ENCODE measurements at regions not wholly inside any gene's neighbourhood (a gene's known extent, or its start where the extent isn't known, plus 50 kb on each side); places are given as distances from the start of the nearest gene placed in this dataset.

DNA sequence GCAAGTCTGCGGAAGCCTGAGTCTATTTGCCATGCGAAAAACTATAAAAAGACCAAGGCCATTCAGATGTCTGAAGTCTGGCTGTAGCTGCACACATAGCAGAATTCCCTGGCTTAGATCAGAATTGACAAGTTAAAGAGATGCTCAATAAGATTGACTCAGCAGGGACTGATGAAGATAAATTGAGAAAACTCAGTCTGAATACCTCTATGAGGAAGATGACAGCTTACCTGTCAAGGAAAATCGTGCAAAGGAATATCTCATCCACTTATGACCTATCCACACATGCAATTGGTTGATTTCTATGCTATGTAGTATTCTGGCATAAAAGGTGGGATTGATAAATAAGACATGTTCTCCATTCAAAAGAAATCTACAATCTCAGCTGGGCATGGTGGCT lies 288.6 kb downstream of the BAMBI start:
- CTCF ChIA-PET, result interaction anchor here (0.6 kb wide), 1 partner anchor 236 kb away, joined by 4 read pairs; no protein-coding TSS in a partner anchor
- DNase-seq, result no peak
- Mint-ChIP-seq H3K9me3 (ENCODE audit: low read depth) (peaks cover 3% of the 10 kb centered on the region), H3K27ac (no peak overlapping the region), H3K27me3 (peaks cover 3% of the 10 kb centered on the region), H3K4me3 (no peak overlapping the region), H3K36me3 (ENCODE audit: low read depth) (no peaks in the 10 kb centered on the region), H3K4me1 (no peaks in the 10 kb centered on the region)
- POLR2A ChIA-PET, result no interaction called here
- ATAC-seq, result no peak
- intact Hi-C loops (cut with DNase I, micrococcal nuclease), result no loop called here

DNA sequence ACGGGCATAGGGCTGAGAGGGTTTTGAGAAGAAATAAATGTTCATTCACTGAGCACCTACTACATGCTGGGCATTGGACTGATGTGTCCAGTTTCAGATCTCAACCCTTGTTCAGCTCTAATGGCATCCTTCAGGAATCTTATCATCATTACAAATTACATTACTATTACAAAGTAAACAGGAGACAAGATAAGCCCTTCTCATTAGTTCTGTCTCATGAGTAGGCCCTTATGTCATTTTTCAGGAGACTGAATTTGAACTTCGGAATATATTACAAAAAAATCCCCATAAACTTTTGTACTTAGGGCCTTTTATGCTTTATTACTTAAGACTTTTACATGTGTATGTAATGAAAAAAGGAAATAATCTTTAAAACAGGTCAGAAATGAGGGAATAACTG lies 289.7 kb downstream of the BAMBI start:
- Mint-ChIP-seq H3K27me3 (peaks cover 3% of the 10 kb centered on the region), H3K36me3 (ENCODE audit: low read depth) (no peaks in the 10 kb centered on the region), H3K4me3 (no peak overlapping the region), H3K4me1 (no peaks in the 10 kb centered on the region), H3K9me3 (ENCODE audit: low read depth) (peaks cover 3% of the 10 kb centered on the region), H3K27ac (no peak overlapping the region)
- ATAC-seq (no peak), DNase-seq (no peak)
- CTCF ChIA-PET, result interaction anchor here (0.6 kb wide), 1 partner anchor 1437 kb away, joined by 4 read pairs; no protein-coding TSS in a partner anchor
- intact Hi-C loops (cut with DNase I, micrococcal nuclease), result no loop called here
- POLR2A ChIA-PET, result no interaction called here

DNA sequence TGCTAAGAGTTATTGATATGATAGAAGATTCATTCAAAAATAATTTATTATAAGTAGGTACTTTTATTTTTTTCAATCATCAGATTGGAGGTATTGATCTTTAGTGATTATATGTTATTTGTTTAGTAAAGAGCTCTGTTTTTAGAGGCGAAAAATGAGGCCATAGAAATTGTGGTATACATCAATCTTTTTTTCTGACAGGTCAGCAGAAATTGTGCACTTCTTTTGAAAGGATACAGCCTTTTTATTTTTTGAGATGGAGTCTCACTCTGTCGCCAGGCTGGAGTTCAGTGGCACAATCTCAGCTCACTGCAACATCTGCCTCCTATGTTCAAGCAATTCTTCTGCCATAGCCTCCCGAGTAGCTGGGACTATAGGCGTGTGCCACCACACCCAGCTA lies 292.1 kb downstream of the BAMBI start:
- no peak for DNase-seq
- Mint-ChIP-seq H3K9me3 (ENCODE audit: low read depth) (peaks cover 2% of the 10 kb centered on the region), H3K4me3 (no peak overlapping the region), H3K4me1 (no peaks in the 10 kb centered on the region), H3K27me3 (peaks cover 3% of the 10 kb centered on the region), H3K27ac (no peak overlapping the region), H3K36me3 (ENCODE audit: low read depth) (no peaks in the 10 kb centered on the region)
- ChIA-PET CTCF (interaction anchor here (1.1 kb wide), 1 partner anchor 306 kb away, joined by 3 read pairs; no protein-coding TSS in a partner anchor), POLR2A (no interaction called here)
- intact Hi-C loops (cut with DNase I, micrococcal nuclease), result no loop called here
- no peak for ATAC-seq

DNA sequence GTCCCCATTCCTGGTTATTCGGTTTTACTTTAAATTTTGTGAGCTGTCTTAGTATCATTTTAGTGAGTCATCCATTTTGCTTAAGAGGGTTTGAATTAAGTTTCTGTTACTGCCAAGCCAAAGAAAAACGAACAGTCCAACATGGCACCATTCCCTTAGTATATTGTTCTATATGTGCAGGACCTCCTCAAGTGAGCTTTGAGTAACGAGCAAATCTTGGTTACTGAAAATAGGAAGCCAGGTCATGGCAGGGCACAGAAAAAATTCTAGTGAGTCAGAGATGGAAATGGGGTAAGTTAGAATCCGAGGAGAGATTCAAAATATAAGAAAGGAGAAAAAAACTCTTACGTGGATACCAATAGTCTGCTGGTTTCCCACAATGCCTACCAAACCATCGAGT lies 292.9 kb downstream of the BAMBI start:
- peaks cover 3% of the 10 kb centered on the region for H3K27me3 Mint-ChIP-seq
- H3K36me3 Mint-ChIP-seq (ENCODE audit: low read depth), result no peaks in the 10 kb centered on the region
- ChIA-PET CTCF (interaction anchor here (0.5 kb wide), 1 partner anchor 23 kb away, joined by 5 read pairs; no protein-coding TSS in a partner anchor), POLR2A (no interaction called here)
- no peak overlapping the region for H3K27ac Mint-ChIP-seq
- intact Hi-C loops (cut with DNase I, micrococcal nuclease), result no loop called here
- no peaks in the 10 kb centered on the region for H3K4me1 Mint-ChIP-seq
- H3K4me3 Mint-ChIP-seq, result no peak overlapping the region
- no peak for DNase-seq
- no peak for ATAC-seq
- H3K9me3 Mint-ChIP-seq (ENCODE audit: low read depth), result peaks cover 2% of the 10 kb centered on the region

DNA sequence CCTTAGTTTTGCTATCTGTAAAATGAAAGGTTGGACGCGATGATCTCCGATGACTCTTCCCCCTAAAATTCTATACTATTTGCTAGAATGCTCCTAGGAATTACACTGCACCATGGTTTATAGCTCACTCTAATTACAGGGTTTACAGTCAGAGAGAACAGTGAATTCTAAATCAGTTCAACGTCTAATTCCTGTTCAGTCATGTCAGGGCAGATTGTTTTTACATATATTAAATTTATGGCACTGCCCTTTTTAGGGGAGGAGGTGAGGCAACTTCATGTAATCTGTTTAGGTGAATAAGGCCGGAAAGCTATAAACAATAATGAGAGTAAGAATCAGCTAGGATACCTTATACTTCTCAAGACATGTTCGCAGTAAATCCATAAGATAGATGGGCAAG lies 293.9 kb downstream of the BAMBI start:
- POLR2A ChIA-PET, result no interaction called here
- Mint-ChIP-seq H3K4me3 (no peak overlapping the region), H3K27me3 (no peaks in the 10 kb centered on the region), H3K27ac (no peak overlapping the region), H3K36me3 (ENCODE audit: low read depth) (no peaks in the 10 kb centered on the region), H3K4me1 (no peaks in the 10 kb centered on the region), H3K9me3 (ENCODE audit: low read depth) (no peaks in the 10 kb centered on the region)
- intact Hi-C loops (cut with DNase I, micrococcal nuclease), result no loop called here
- DNase-seq, result no peak
- CTCF ChIA-PET, result no interaction called here
- no peak for ATAC-seq

DNA sequence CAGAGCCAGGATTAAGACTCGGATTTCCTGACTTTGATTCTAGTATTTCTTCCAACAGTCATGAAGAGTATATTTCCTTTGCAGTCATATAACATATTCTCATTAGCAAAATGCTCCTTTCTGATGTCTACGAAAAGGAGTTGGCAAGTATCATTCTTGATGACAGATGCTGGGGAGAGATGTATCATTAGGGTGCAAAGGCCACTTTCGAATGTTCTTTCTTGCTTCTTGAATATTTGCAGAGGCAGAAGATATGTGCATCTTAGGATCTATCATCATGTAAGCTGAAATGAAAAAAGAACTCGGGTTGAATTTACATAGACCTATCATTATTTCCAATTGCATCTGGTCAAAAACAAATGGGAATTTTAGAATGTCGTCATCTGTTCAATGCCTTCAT lies 294.4 kb downstream of the BAMBI start:
- no peak for ATAC-seq
- Mint-ChIP-seq H3K27me3 (no peaks in the 10 kb centered on the region), H3K4me3 (no peak overlapping the region), H3K9me3 (ENCODE audit: low read depth) (no peaks in the 10 kb centered on the region), H3K27ac (no peak overlapping the region), H3K36me3 (ENCODE audit: low read depth) (no peaks in the 10 kb centered on the region), H3K4me1 (no peaks in the 10 kb centered on the region)
- DNase-seq, result no peak
- POLR2A ChIA-PET, result no interaction called here
- intact Hi-C loops (cut with DNase I, micrococcal nuclease), result no loop called here
- CTCF ChIA-PET, result no interaction called here

DNA sequence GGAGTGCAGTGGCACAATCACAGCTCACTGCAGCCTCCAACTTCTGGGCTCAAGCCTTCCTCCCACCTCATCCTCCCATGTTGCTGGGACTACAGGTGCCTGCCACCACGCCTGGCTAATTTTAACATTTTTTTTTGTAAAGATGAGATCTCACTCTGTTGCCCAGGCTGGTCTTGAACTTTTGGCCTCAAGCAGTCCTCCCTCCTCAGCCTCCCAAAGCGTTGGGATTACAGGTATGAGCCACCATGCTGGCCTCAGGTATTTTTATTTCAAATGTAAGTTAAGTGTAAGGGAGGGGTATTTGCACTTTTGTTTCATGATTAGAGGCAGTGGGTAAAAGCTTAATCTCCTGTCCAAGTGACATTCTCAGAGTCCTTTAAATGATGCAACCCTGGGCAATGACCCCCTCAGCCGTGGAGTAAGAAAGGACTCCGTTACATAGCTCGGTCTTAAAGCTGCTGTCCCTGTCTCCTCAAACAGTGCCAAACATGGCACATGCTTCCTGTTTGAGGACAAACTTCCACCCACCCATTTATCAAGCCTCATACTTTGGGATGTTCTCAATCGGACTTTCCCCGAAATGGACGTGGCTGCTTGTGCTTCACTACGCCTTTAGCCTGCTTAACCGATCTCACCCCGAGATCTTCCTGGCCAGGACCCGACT lies 296.1 kb downstream of the BAMBI start:
- H3K9me3 Mint-ChIP-seq (ENCODE audit: low read depth), result no peaks in the 10 kb centered on the region
- no peak overlapping the region for H3K4me3 Mint-ChIP-seq

DNA sequence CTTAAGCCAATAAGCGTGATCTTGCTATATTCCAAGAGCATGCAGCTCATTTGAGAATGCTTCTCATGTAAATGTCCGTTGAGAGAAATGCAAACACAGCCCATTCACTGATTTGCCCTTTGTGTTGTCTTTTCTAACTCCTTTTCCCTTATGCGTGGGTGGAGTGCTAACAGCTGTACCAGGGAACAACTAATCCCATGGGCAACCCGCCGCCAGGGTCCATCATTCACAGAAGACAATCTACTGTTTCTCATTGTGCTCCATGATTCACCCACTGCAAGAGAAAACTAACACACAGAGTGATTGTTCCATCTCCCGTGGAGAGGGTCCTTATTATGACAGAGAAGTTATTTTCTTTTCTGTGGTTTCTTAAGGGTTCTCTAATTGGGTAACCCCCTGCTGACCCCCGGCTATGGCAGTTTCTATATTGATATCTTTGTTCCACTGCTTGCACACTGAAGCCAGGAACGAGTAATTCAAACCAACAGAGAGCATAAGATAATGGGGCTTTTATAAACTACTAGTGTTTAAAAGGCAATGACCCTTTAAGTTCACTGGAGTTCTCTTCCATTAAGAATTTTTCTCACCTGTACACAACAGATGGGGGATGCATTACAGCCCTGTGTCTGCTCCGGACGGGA lies 298.7 kb downstream of the BAMBI start:
- POLR2A ChIA-PET, result no interaction called here
- no peaks in the 10 kb centered on the region for H3K36me3 Mint-ChIP-seq (ENCODE audit: low read depth)
- ATAC-seq, result no peak
- peaks cover 5% of the 10 kb centered on the region for H3K27me3 Mint-ChIP-seq
- H3K9me3 Mint-ChIP-seq (ENCODE audit: low read depth), result no peaks in the 10 kb centered on the region
- CTCF ChIA-PET, result no interaction called here
- intact Hi-C loops (cut with DNase I, micrococcal nuclease), result no loop called here
- no peaks in the 10 kb centered on the region for H3K4me1 Mint-ChIP-seq
- no peak overlapping the region for H3K4me3 Mint-ChIP-seq
- no peak overlapping the region for H3K27ac Mint-ChIP-seq
- DNase-seq, result no peak

More for the DNA sequence above, 296.1 kb downstream of the BAMBI start:
- Mint-ChIP-seq H3K36me3 (ENCODE audit: low read depth) (no peaks in the 10 kb centered on the region), H3K4me1 (no peaks in the 10 kb centered on the region), H3K27ac (no peak overlapping the region), H3K27me3 (peaks cover 5% of the 10 kb centered on the region)
- ChIA-PET POLR2A (no interaction called here), CTCF (interaction anchor here (0.6 kb wide), 1 partner anchor 1278 kb away, joined by 3 read pairs; no protein-coding TSS in a partner anchor)
- intact Hi-C loops (cut with DNase I, micrococcal nuclease), result no loop called here
- no peak for ATAC-seq
- no peak for DNase-seq

DNA sequence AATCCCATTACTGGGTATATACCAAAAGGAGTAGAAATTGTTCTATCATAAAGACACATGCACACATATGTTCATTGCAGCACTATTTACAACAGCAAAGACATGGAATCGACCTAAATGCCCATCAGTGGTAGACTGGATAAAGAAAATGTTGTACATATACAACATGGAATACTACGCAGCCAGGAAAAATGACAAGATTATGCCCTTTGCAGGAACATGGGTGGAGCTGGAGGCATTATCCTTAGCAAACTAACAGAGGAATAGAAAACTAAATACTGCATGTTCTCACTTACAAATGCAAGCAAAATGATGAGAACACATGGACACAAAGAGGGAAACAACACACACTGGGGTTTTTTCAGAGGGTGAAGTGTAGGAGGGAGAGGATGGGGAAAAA lies 300.2 kb downstream of the BAMBI start:
- Mint-ChIP-seq H3K4me3 (no peak overlapping the region), H3K4me1 (no peaks in the 10 kb centered on the region), H3K36me3 (ENCODE audit: low read depth) (no peaks in the 10 kb centered on the region), H3K27ac (no peak overlapping the region), H3K9me3 (ENCODE audit: low read depth) (no peaks in the 10 kb centered on the region), H3K27me3 (peaks cover 5% of the 10 kb centered on the region)
- no peak for DNase-seq
- no peak for ATAC-seq
- ChIA-PET POLR2A (no interaction called here), CTCF (interaction anchor here (0.7 kb wide), 1 partner anchor 850 kb away, joined by 5 read pairs; no protein-coding TSS in a partner anchor)
- intact Hi-C loops (cut with DNase I, micrococcal nuclease), result no loop called here

DNA sequence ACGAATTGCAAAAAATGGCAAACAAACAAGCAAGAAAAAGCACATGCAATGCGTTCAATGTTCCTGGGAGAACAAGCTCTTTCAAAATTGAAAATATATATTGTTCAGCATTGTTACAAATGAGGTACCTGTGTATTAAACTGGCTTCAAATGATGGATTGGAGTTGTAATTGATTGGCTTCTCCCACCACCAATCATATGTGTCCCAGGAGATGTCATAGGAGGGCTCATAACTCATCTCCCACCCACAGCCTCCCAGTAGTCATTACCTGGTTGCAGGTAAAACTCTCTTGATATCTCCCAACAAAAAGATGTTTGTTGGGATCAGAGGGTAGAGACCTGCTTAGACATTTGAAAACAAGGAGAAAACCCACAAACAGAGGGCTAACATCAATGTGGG lies 302.9 kb downstream of the BAMBI start:
- ChIA-PET POLR2A (no interaction called here), CTCF (interaction anchor here (0.8 kb wide), 1 partner anchor 19 kb away, joined by 11 read pairs; no protein-coding TSS in a partner anchor)
- Mint-ChIP-seq H3K4me1 (no peaks in the 10 kb centered on the region), H3K36me3 (ENCODE audit: low read depth) (no peaks in the 10 kb centered on the region), H3K4me3 (no peak overlapping the region), H3K27me3 (peaks cover 5% of the 10 kb centered on the region), H3K27ac (no peak overlapping the region), H3K9me3 (ENCODE audit: low read depth) (no peaks in the 10 kb centered on the region)
- intact Hi-C loops (cut with DNase I, micrococcal nuclease), result no loop called here
- ATAC-seq (no peak), DNase-seq (no peak)

DNA sequence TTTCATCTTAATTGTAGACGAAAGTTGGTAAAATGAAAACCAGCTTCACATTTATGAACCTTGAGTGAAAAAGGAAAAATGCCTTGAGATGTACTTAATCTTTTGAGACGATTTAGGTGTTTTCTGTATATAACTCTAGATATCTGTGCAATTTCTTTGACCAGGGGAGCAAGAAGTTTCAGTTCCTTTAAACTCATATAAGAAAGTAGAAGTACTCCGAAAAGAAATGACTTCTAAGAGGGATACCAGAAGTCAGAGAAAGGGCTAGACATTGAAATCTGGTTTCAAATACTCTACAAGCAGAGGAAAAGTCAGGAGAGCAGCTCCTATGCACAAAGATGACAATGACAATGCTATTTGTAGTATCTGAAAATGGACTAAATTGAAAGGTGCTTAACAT lies 303.7 kb downstream of the BAMBI start:
- no peak overlapping the region for H3K27ac Mint-ChIP-seq
- no peak overlapping the region for H3K4me3 Mint-ChIP-seq
- ChIA-PET POLR2A (no interaction called here), CTCF (interaction anchor here (0.6 kb wide), 1 partner anchor 350 kb away, joined by 3 read pairs; no protein-coding TSS in a partner anchor)
- no peaks in the 10 kb centered on the region for H3K4me1 Mint-ChIP-seq
- ATAC-seq (no peak), DNase-seq (no peak)
- H3K36me3 Mint-ChIP-seq (ENCODE audit: low read depth), result no peaks in the 10 kb centered on the region
- peaks cover 5% of the 10 kb centered on the region for H3K27me3 Mint-ChIP-seq
- intact Hi-C loops (cut with DNase I, micrococcal nuclease), result no loop called here
- no peaks in the 10 kb centered on the region for H3K9me3 Mint-ChIP-seq (ENCODE audit: low read depth)

DNA sequence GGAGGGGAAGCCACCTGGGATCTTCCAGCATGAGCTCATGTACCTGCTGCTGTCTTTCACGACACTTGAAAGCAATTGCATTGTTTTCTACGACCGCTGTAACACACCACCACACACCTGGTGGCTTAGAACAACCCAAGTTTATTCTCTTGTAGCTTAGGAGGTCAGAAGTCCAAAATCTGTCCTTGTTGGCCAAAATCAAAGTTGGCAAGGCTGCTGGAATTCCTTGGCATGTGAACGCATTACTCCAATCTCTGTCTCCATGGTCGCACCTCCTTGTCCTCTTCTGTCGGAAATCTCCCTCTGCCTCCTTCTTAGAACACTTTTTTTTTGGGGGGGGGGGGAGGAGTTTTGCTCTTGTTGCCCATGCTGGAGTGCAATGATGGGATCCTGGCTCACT lies 305.7 kb downstream of the BAMBI start:
- ChIA-PET CTCF (no interaction called here), POLR2A (no interaction called here)
- H3K36me3 Mint-ChIP-seq (ENCODE audit: low read depth), result no peaks in the 10 kb centered on the region
- intact Hi-C loops (cut with DNase I, micrococcal nuclease), result no loop called here
- H3K4me3 Mint-ChIP-seq, result no peak overlapping the region
- H3K27me3 Mint-ChIP-seq, result no peaks in the 10 kb centered on the region
- H3K4me1 Mint-ChIP-seq, result no peaks in the 10 kb centered on the region
- no peak overlapping the region for H3K27ac Mint-ChIP-seq
- ATAC-seq (no peak), DNase-seq (no peak)
- no peaks in the 10 kb centered on the region for H3K9me3 Mint-ChIP-seq (ENCODE audit: low read depth)
